Endodermal cell (in vitro differentiated cells): ENCODE measurements at regions not wholly inside any gene's neighbourhood (a gene's known extent, or its start where the extent isn't known, plus 50 kb on each side); places are given as distances from the start of the nearest gene placed in this dataset.
A peak's percentile ranks its signal among the peaks of the same experiment; 100 is the strongest.

ENCODE experiments used
- DNase-seq: peaks from one replicate; pipeline ENCODE4 v3.0.0-alpha.2; 2017
- H3K27ac ChIP-seq: 2 replicates; pipeline ENCODE4 v1.5.1; 2013; ENCODE audit warnings: mild to moderate bottlenecking, low read depth, low read length, moderate library complexity
- H3K27me3 ChIP-seq: 2 replicates; pipeline ENCODE4 v1.6.1; 2013; ENCODE audit warnings: mild to moderate bottlenecking, low read length, moderate library complexity; ENCODE audit not compliant: insufficient read depth, control insufficient read depth, poor library complexity, severe bottlenecking
- H3K36me3 ChIP-seq: 2 replicates; pipeline ENCODE4 v1.7.0; 2013; ENCODE audit warnings: mild to moderate bottlenecking, low read length, moderate library complexity; ENCODE audit not compliant: control insufficient read depth, insufficient read depth
- H3K4me1 ChIP-seq: one replicate; pipeline ENCODE4 v1.7.0; 2013; ENCODE audit warnings: low read length; ENCODE audit not compliant: control insufficient read depth, insufficient read depth
- H3K4me3 ChIP-seq: 2 replicates; pipeline ENCODE4 v1.5.1; 2013; ENCODE audit warnings: mild to moderate bottlenecking, low read length, moderate library complexity
- H3K9ac ChIP-seq: 2 replicates; pipeline ENCODE4 v1.6.1; 2013; ENCODE audit warnings: mild to moderate bottlenecking, low read length, moderate library complexity; ENCODE audit not compliant: poor library complexity, severe bottlenecking; ENCODE audit errors: extremely low read depth
- H3K9me3 ChIP-seq: 2 replicates; pipeline ENCODE4 v1.6.1; 2013; ENCODE audit warnings: mild to moderate bottlenecking, low read length, moderate library complexity; ENCODE audit not compliant: control insufficient read depth
- H3K27ac Mint-ChIP-seq: 2 replicates; pipeline ENCODE4 v1.8.0; 2020; ENCODE audit warnings: mixed read lengths
- H3K27me3 Mint-ChIP-seq: 2 replicates; pipeline ENCODE4 v1.8.0; 2021; ENCODE audit warnings: mild to moderate bottlenecking, mixed read lengths; ENCODE audit not compliant: insufficient read depth
- H3K36me3 Mint-ChIP-seq: 2 replicates; pipeline ENCODE4 v1.8.0; 2020; ENCODE audit warnings: low read depth, mixed read lengths
- H3K4me1 Mint-ChIP-seq: 2 replicates; pipeline ENCODE4 v1.8.0; 2020; ENCODE audit warnings: mixed read lengths
- H3K4me3 Mint-ChIP-seq: 2 replicates; pipeline ENCODE4 v1.8.0; 2020; ENCODE audit warnings: mild to moderate bottlenecking, moderate library complexity, mixed read lengths
- H3K9me3 Mint-ChIP-seq: 2 replicates; pipeline ENCODE4 v1.8.0; 2020; ENCODE audit warnings: mild to moderate bottlenecking, mixed read lengths
- WGBS, 2 experiments: methylation state at CpG; one replicate each; pipeline versions ENCODE4 v1.1.5 to v1.1.7; 2013; ENCODE audit warnings: missing lambda C conversion rate in 2 of 2, mixed read lengths in 1 of 2; ENCODE audit not compliant: insufficient coverage in 1 of 2, insufficient read length in 1 of 2; 5-methylcytosine and 5-hydroxymethylcytosine counted together
- TF ChIP-seq, protein P1 (sequence below): fragments of 200-600 bp; sonication (generic); conservative IDR thresholded peaks from 2 replicates; pipeline ENCODE4 v1.5.0; 2021; ENCODE audit warnings: antibody characterized with exemption, mild to moderate bottlenecking

- TF ChIP-seq, protein P1, sequence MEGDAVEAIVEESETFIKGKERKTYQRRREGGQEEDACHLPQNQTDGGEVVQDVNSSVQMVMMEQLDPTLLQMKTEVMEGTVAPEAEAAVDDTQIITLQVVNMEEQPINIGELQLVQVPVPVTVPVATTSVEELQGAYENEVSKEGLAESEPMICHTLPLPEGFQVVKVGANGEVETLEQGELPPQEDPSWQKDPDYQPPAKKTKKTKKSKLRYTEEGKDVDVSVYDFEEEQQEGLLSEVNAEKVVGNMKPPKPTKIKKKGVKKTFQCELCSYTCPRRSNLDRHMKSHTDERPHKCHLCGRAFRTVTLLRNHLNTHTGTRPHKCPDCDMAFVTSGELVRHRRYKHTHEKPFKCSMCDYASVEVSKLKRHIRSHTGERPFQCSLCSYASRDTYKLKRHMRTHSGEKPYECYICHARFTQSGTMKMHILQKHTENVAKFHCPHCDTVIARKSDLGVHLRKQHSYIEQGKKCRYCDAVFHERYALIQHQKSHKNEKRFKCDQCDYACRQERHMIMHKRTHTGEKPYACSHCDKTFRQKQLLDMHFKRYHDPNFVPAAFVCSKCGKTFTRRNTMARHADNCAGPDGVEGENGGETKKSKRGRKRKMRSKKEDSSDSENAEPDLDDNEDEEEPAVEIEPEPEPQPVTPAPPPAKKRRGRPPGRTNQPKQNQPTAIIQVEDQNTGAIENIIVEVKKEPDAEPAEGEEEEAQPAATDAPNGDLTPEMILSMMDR, result no peak
- Mint-ChIP-seq H3K27ac (no peak overlapping the region), H3K9me3 (peaks cover 17% of the 10 kb centered on the region), H3K4me3 (no peak overlapping the region), H3K4me1 (peaks cover 13% of the 10 kb centered on the region), H3K27me3 (no peaks in the 10 kb centered on the region), H3K36me3 (peaks cover 4% of the 10 kb centered on the region)
- no peak for DNase-seq
- Histone ChIP-seq H3K9me3 (peaks cover 17% of the 10 kb centered on the region), H3K27me3 (no peaks in the 10 kb centered on the region), H3K4me1 (no peaks in the 10 kb centered on the region), H3K9ac (no peak overlapping the region), H3K27ac (no peak overlapping the region), H3K4me3 (no peak overlapping the region), H3K36me3 (no peaks in the 10 kb centered on the region)
- WGBS, 2 experiments, result 83 to 85% methylated on average over 2 to 4 of the region's 4 CpGs
These were observed 281.9 kb downstream of the SHOX2 start for GRCh38 chr3:157824281-157824680.

DNA sequence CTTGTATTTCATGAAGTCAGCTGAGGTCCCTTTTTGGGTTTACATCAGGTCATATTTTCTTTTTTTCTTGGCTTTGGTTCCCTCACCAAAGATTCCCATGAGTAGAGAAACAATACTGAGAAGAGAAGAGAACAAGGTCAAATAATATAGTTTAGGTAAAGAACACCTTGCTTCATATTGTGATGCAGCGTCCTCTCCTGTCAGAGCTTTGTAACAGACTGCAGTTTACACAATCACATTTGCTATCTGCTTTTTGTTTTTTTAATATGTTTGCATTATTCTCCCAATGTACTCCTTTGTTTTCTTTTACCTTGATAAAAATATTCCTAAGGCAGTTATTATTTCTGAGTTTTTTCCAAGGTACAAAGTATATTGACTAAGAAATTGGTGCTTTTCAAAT lies 283.2 kb downstream of the SHOX2 start:
- 93 to 100% methylated on average over 1 of the region's 1 CpG for WGBS, 2 experiments
- no peaks in the 10 kb centered on the region for H3K36me3 ChIP-seq

GRCh38 chr3:157820157-157820517 lies 286.1 kb downstream of the SHOX2 start:
- H3K4me1 Mint-ChIP-seq, result peaks cover 13% of the 10 kb centered on the region
- TF ChIP-seq, protein P1, result no peak
- no peak for DNase-seq
- H3K27me3 Mint-ChIP-seq, result no peaks in the 10 kb centered on the region
- no peak overlapping the region for H3K27ac Mint-ChIP-seq
- H3K9me3 Mint-ChIP-seq, result no peaks in the 10 kb centered on the region
- Histone ChIP-seq H3K27me3 (no peaks in the 10 kb centered on the region), H3K4me3 (no peak overlapping the region), H3K4me1 (no peaks in the 10 kb centered on the region), H3K36me3 (no peaks in the 10 kb centered on the region), H3K9ac (no peak overlapping the region), H3K9me3 (no peaks in the 10 kb centered on the region), H3K27ac (no peak overlapping the region)
- no peak overlapping the region for H3K4me3 Mint-ChIP-seq
- no peaks in the 10 kb centered on the region for H3K36me3 Mint-ChIP-seq

More for the DNA sequence above, 283.2 kb downstream of the SHOX2 start:
- Mint-ChIP-seq H3K36me3 (no peaks in the 10 kb centered on the region), H3K9me3 (peaks cover 5% of the 10 kb centered on the region), H3K4me1 (peaks cover 13% of the 10 kb centered on the region), H3K27me3 (no peaks in the 10 kb centered on the region), H3K27ac (no peak overlapping the region), H3K4me3 (no peak overlapping the region)
- Histone ChIP-seq H3K27ac (no peak overlapping the region), H3K9me3 (peaks cover 8% of the 10 kb centered on the region), H3K9ac (no peak overlapping the region), H3K4me3 (no peak overlapping the region), H3K27me3 (no peaks in the 10 kb centered on the region), H3K4me1 (no peaks in the 10 kb centered on the region)
- DNase-seq, result no peak
- TF ChIP-seq, protein P1, result peak; percentile 42
